ENCODE measurements at regions not wholly inside any gene's neighbourhood (a gene's known extent, or its start where the extent isn't known, plus 50 kb on each side); places are given as distances from the start of the nearest gene placed in this dataset.

DNA sequence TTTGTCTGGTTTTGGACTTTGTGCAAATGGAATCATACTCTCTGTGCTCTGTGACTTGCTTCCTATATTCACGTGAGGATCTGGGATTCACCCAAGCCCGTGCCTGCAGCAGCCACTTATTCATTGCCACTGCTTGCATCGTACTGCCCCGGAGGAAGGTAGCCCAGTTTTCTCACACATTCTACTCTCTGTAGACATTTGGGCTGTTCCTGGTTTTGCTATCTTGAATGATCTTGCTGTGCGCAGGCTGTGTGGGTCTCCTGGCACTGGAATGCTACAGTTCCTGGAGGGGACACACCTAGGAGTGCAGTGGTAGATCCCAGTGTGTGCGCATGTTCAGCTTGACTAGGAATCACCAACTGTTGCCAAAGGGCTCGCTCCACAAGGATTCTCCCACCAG lies 99.2 kb upstream of the BOD1 start:
- Histone ChIP-seq H4K20me1 (ENCODE audit: control insufficient read depth, insufficient read depth, insufficient read length) (no peaks in the 10 kb centered on the region), H3K23ac (ENCODE audit: insufficient read length, low read depth, low read length) (no peak overlapping the region), H3K56ac (ENCODE audit: insufficient read length, low read depth, low read length) (no peak overlapping the region), H2AK5ac (ENCODE audit: insufficient read length, low read length) (no peak overlapping the region), H2AFZ (ENCODE audit: low read length) (no peak overlapping the region), H2BK12ac (ENCODE audit: insufficient read length, low read depth, low read length) (no peak overlapping the region), H3K27me3 (ENCODE audit: insufficient read depth, low read length) (no peaks in the 10 kb centered on the region), H3K79me1 (ENCODE audit: insufficient read depth, low read depth, low read length, poor library complexity, severe bottlenecking) (no peaks in the 10 kb centered on the region), H3K27ac (ENCODE audit: insufficient read length, low read depth, low read length) (no peak overlapping the region), H3K18ac (ENCODE audit: insufficient read length, low read depth, low read length) (no peak overlapping the region), H3K4ac (ENCODE audit: low read depth, low read length) (no peak overlapping the region), H4K5ac (ENCODE audit: insufficient read length, low read depth, low read length) (no peak overlapping the region), H4K91ac (ENCODE audit: insufficient read length, low read depth, low read length) (no peak overlapping the region), H3T11ph (ENCODE audit: low read length) (no peak overlapping the region), H2BK120ac (ENCODE audit: low read depth, low read length, poor library complexity, severe bottlenecking) (no peak overlapping the region), H2BK15ac (ENCODE audit: low read depth, low read length) (no peak overlapping the region), H3K4me1 (ENCODE audit: insufficient read depth, low read length) (no peaks in the 10 kb centered on the region), H3K14ac (ENCODE audit: insufficient read depth, low read length) (no peak overlapping the region), H4K8ac (replicated peaks; ENCODE audit: insufficient read length, low read depth, low read length) (no peak overlapping the region), H3K79me2 (ENCODE audit: insufficient read depth, low read length) (no peaks in the 10 kb centered on the region), H3K4me2 (ENCODE audit: insufficient read depth, insufficient read length, low read length) (no peak overlapping the region), H3K9me3 (ENCODE audit: control insufficient read depth, low read depth, low read length) (no peaks in the 10 kb centered on the region), H2BK5ac (ENCODE audit: insufficient read length, low read length) (no peak overlapping the region), H3K9ac (ENCODE audit: extremely low read depth, insufficient read length, low read length) (no peak overlapping the region), H3K23me2 (ENCODE audit: insufficient read length, low read depth, low read length, poor library complexity, severe bottlenecking) (no peaks in the 10 kb centered on the region), H2BK20ac (ENCODE audit: low read depth, low read length, poor library complexity, severe bottlenecking) (no peak overlapping the region)
- Mint-ChIP-seq H3K36me3 (ENCODE audit: insufficient read depth in 1 of 3, low read depth in 3 of 3) (peaks cover 2 to 16% (median 5%) of the 10 kb centered on the region in 3 experiments; a peak in 4 of 7 replicates), H3K9me3 (no peaks in the 10 kb centered on the region), H3K27me3 (ENCODE audit: low read depth) (no peaks in the 10 kb centered on the region), H3K27ac (no peak overlapping the region), H3K4me3 (no peak overlapping the region), H3K4me1 (peaks cover 23% of the 10 kb centered on the region in 2 experiments)
- TF ChIP-seq, protein P1, sequence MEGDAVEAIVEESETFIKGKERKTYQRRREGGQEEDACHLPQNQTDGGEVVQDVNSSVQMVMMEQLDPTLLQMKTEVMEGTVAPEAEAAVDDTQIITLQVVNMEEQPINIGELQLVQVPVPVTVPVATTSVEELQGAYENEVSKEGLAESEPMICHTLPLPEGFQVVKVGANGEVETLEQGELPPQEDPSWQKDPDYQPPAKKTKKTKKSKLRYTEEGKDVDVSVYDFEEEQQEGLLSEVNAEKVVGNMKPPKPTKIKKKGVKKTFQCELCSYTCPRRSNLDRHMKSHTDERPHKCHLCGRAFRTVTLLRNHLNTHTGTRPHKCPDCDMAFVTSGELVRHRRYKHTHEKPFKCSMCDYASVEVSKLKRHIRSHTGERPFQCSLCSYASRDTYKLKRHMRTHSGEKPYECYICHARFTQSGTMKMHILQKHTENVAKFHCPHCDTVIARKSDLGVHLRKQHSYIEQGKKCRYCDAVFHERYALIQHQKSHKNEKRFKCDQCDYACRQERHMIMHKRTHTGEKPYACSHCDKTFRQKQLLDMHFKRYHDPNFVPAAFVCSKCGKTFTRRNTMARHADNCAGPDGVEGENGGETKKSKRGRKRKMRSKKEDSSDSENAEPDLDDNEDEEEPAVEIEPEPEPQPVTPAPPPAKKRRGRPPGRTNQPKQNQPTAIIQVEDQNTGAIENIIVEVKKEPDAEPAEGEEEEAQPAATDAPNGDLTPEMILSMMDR (conservative IDR thresholded peaks at IDR 0.05): no peak
- no peak for DNase-seq
- WGBS (ENCODE audit: extremely low coverage, insufficient read length, low lambda C conversion rate): no CpG with 5 or more reads among the region's 7 CpGs

All from H9 (cell line).